Activated CD4-positive, alpha-beta T cell treated with anti-CD3 and anti-CD28 coated beads for 36 hours (primary cell): ENCODE measurements at regions not wholly inside any gene's neighbourhood (a gene's known extent, or its start where the extent isn't known, plus 50 kb on each side); places are given as distances from the start of the nearest gene placed in this dataset.
A peak's percentile ranks its signal among the peaks of the same experiment; 100 is the strongest.

ENCODE experiments used
- ATAC-seq: fragments of 200-7000 bp; cut with Tn5 transposase; one replicate; pipeline ENCODE4 v1.10.0; 2021; ENCODE audit warnings: mild to moderate bottlenecking, moderate library complexity
- CTCF ChIA-PET: fragments of 350-600 bp; sonication (Branson Sonifier 250); formaldehyde crosslinking; loops from one replicate; lab custom pipeline; 2021; ENCODE audit warnings: antibody characterized with exemption; lab: Charles Lee
- POLR2A ChIA-PET: fragments of 350-600 bp; sonication (Branson Sonifier 250); formaldehyde crosslinking; loops from one replicate; lab custom pipeline; 2021; ENCODE audit warnings: antibody characterized with exemption, inconsistent platforms; lab: Charles Lee
- DNase-seq: peaks from one replicate; pipeline ENCODE4 v3.0.0-alpha.2; 2020
- H3K27ac Mint-ChIP-seq: one replicate; pipeline ENCODE4 v1.8.0; 2021; ENCODE audit warnings: mixed read lengths
- H3K27me3 Mint-ChIP-seq: one replicate; pipeline ENCODE4 v1.8.0; 2021; ENCODE audit warnings: mixed read lengths
- H3K36me3 Mint-ChIP-seq: one replicate; pipeline ENCODE4 v1.8.0; 2021; ENCODE audit warnings: low read depth, mixed read lengths
- H3K4me1 Mint-ChIP-seq: one replicate; pipeline ENCODE4 v1.8.0; 2021; ENCODE audit warnings: mixed read lengths
- H3K4me3 Mint-ChIP-seq: one replicate; pipeline ENCODE4 v1.8.0; 2021; ENCODE audit warnings: mild to moderate bottlenecking, moderate library complexity, mixed read lengths
- H3K9me3 Mint-ChIP-seq: one replicate; pipeline ENCODE4 v1.8.0; 2021; ENCODE audit warnings: low read depth, mixed read lengths
- intact Hi-C, 2 experiments: fragments of 100-400 bp; cut with DNase I in 1 of 2; cut with micrococcal nuclease in 1 of 2; formaldehyde crosslinking; loops; one replicate each; pipeline versions ENCODE4 v1.14.2 to v1.15.1; 2022 to 2024; cut with DNase I, micrococcal nuclease

GRCh38 chr3:67821135-67821534 is 166.7 kb upstream of the SUCLG2 start:
- CTCF ChIA-PET = interaction anchor here (0.6 to 0.7 kb wide), 2 partner anchors 216 to 475 kb away, joined by 3 read pairs; no protein-coding TSS in a partner anchor
- DNase-seq = no peak

GRCh38 chr3:67819447-67819846 is 165.0 kb upstream of the SUCLG2 start:
- H3K36me3 Mint-ChIP-seq = no peaks in the 10 kb centered on the region
- intact Hi-C loops = loop anchor here (2.0 to 10.0 kb wide), 3 partner anchors 437 to 1058 kb away; no protein-coding TSS in a partner anchor
- no peak overlapping the region for H3K27ac Mint-ChIP-seq
- no peaks in the 10 kb centered on the region for H3K9me3 Mint-ChIP-seq
- ChIA-PET POLR2A (no interaction called here), CTCF (interaction anchor here (0.9 kb wide), 1 partner anchor 1058 kb away, joined by 3 read pairs; no protein-coding TSS in a partner anchor)
- no peak overlapping the region for H3K4me3 Mint-ChIP-seq
- no peaks in the 10 kb centered on the region for H3K4me1 Mint-ChIP-seq
- ATAC-seq (no peak), DNase-seq (peak; percentile 7)
- H3K27me3 Mint-ChIP-seq = no peaks in the 10 kb centered on the region

More at GRCh38 chr3:67821135-67821534, 166.7 kb upstream of the SUCLG2 start:
- Mint-ChIP-seq H3K36me3 (no peaks in the 10 kb centered on the region), H3K27ac (no peak overlapping the region), H3K27me3 (no peaks in the 10 kb centered on the region), H3K4me3 (no peak overlapping the region), H3K4me1 (no peaks in the 10 kb centered on the region), H3K9me3 (no peaks in the 10 kb centered on the region)
- POLR2A ChIA-PET = no interaction called here
- no peak for ATAC-seq
- intact Hi-C loops = no loop called here

GRCh38 chr3:67809370-67809935 is 155.0 kb upstream of the SUCLG2 start:
- peaks cover 1% of the 10 kb centered on the region for H3K27me3 Mint-ChIP-seq
- no peaks in the 10 kb centered on the region for H3K4me1 Mint-ChIP-seq
- H3K36me3 Mint-ChIP-seq = no peaks in the 10 kb centered on the region
- no peak overlapping the region for H3K27ac Mint-ChIP-seq
- intact Hi-C loops = no loop called here
- ATAC-seq (no peak), DNase-seq (no peak)
- H3K9me3 Mint-ChIP-seq = no peaks in the 10 kb centered on the region
- CTCF ChIA-PET = no interaction called here
- POLR2A ChIA-PET = no interaction called here
- H3K4me3 Mint-ChIP-seq = no peak overlapping the region

- ChIA-PET POLR2A (no interaction called here), CTCF (no interaction called here)
- Mint-ChIP-seq H3K27ac (no peak overlapping the region), H3K4me1 (no peaks in the 10 kb centered on the region), H3K27me3 (peaks cover 1% of the 10 kb centered on the region), H3K9me3 (peaks cover 3% of the 10 kb centered on the region), H3K4me3 (no peak overlapping the region), H3K36me3 (peaks cover under 1% of the 10 kb centered on the region)
- DNase-seq = no peak
- intact Hi-C loops = no loop called here
- ATAC-seq = no peak
Measured at GRCh38 chr3:67808906-67809305, 154.5 kb upstream of the SUCLG2 start.

- CTCF ChIA-PET = no interaction called here
- DNase-seq (no peak), ATAC-seq (no peak)
- POLR2A ChIA-PET = no interaction called here
- intact Hi-C loops = no loop called here
- Mint-ChIP-seq H3K27me3 (peaks cover 1% of the 10 kb centered on the region), H3K27ac (no peak overlapping the region), H3K36me3 (peaks cover 2% of the 10 kb centered on the region), H3K4me3 (no peak overlapping the region), H3K4me1 (no peaks in the 10 kb centered on the region), H3K9me3 (peaks cover 10% of the 10 kb centered on the region)
Measured at GRCh38 chr3:67804578-67804977, 150.2 kb upstream of the SUCLG2 start.

GRCh38 chr3:67804089-67804488 is 149.7 kb upstream of the SUCLG2 start:
- ChIA-PET POLR2A (no interaction called here), CTCF (no interaction called here)
- H3K4me1 Mint-ChIP-seq = no peaks in the 10 kb centered on the region
- peaks cover 2% of the 10 kb centered on the region for H3K36me3 Mint-ChIP-seq
- no peak overlapping the region for H3K27ac Mint-ChIP-seq
- DNase-seq = no peak
- no peak overlapping the region for H3K4me3 Mint-ChIP-seq
- peaks cover 10% of the 10 kb centered on the region for H3K9me3 Mint-ChIP-seq
- intact Hi-C loops = no loop called here
- ATAC-seq = no peak
- peaks cover 1% of the 10 kb centered on the region for H3K27me3 Mint-ChIP-seq

GRCh38 chr3:67798412-67798811 is 144.0 kb upstream of the SUCLG2 start:
- H3K27ac Mint-ChIP-seq = no peak overlapping the region
- H3K9me3 Mint-ChIP-seq = peaks cover 2% of the 10 kb centered on the region
- no peaks in the 10 kb centered on the region for H3K4me1 Mint-ChIP-seq
- H3K4me3 Mint-ChIP-seq = no peak overlapping the region
- no peaks in the 10 kb centered on the region for H3K27me3 Mint-ChIP-seq
- no peak for DNase-seq
- H3K36me3 Mint-ChIP-seq = no peaks in the 10 kb centered on the region
- CTCF ChIA-PET = no interaction called here
- POLR2A ChIA-PET = no interaction called here
- intact Hi-C loops = no loop called here
- no peak for ATAC-seq

- intact Hi-C loops = loop anchor here in 1 of 2 experiments (2.0 kb wide), 1 partner anchor 409 kb away; no protein-coding TSS in a partner anchor
- POLR2A ChIA-PET = no interaction called here
Measured at GRCh38 chr3:67791620-67792019, 137.2 kb upstream of the SUCLG2 start.

GRCh38 chr3:67790043-67790442 is 135.6 kb upstream of the SUCLG2 start:
- DNase-seq = peak; percentile 74
- ChIA-PET CTCF (interaction anchor here (0.7 to 2.7 kb wide), 20 partner anchors 9 to 1097 kb away, joined by 3 to 18 read pairs (median 4); no protein-coding TSS in a partner anchor), POLR2A (no interaction called here)
- Mint-ChIP-seq H3K9me3 (peaks cover 7% of the 10 kb centered on the region), H3K27ac (no peak overlapping the region), H3K36me3 (peaks cover 4% of the 10 kb centered on the region), H3K4me1 (peaks cover 13% of the 10 kb centered on the region), H3K27me3 (no peaks in the 10 kb centered on the region), H3K4me3 (no peak overlapping the region)
- intact Hi-C loops = loop anchor here (1.0 to 2.0 kb wide), 6 partner anchors 196 to 681 kb away; no protein-coding TSS in a partner anchor
- peak; percentile 89 for ATAC-seq

More at GRCh38 chr3:67791620-67792019, 137.2 kb upstream of the SUCLG2 start:
- no peak for DNase-seq
- Mint-ChIP-seq H3K27ac (no peak overlapping the region), H3K27me3 (no peaks in the 10 kb centered on the region), H3K4me3 (no peak overlapping the region), H3K36me3 (no peaks in the 10 kb centered on the region), H3K4me1 (peaks cover 13% of the 10 kb centered on the region), H3K9me3 (no peaks in the 10 kb centered on the region)
- CTCF ChIA-PET = interaction anchor here (0.7 to 1.7 kb wide), 3 partner anchors 408 to 737 kb away, joined by 3 to 7 read pairs (median 3); no protein-coding TSS in a partner anchor
- no peak for ATAC-seq

GRCh38 chr3:67788396-67788795 is 134.0 kb upstream of the SUCLG2 start:
- ChIA-PET POLR2A (interaction anchor here (0.6 kb wide), 1 partner anchor 43 kb away, joined by 10 read pairs; no protein-coding TSS in a partner anchor), CTCF (no interaction called here)
- Mint-ChIP-seq H3K4me1 (peaks cover 13% of the 10 kb centered on the region), H3K27me3 (no peaks in the 10 kb centered on the region), H3K4me3 (no peak overlapping the region), H3K36me3 (peaks cover 4% of the 10 kb centered on the region), H3K27ac (no peak overlapping the region), H3K9me3 (peaks cover 10% of the 10 kb centered on the region)
- ATAC-seq (no peak), DNase-seq (no peak)
- intact Hi-C loops = no loop called here

- H3K27ac Mint-ChIP-seq = no peak overlapping the region
- intact Hi-C loops = no loop called here
- CTCF ChIA-PET = interaction anchor here (1.0 kb wide), 1 partner anchor 17 kb away, joined by 3 read pairs; no protein-coding TSS in a partner anchor
- no peak for DNase-seq
- POLR2A ChIA-PET = no interaction called here
- H3K4me1 Mint-ChIP-seq = no peaks in the 10 kb centered on the region
- H3K9me3 Mint-ChIP-seq = peaks cover 14% of the 10 kb centered on the region
- ATAC-seq = no peak
- H3K27me3 Mint-ChIP-seq = no peaks in the 10 kb centered on the region
- H3K36me3 Mint-ChIP-seq = peaks cover 8% of the 10 kb centered on the region
- no peak overlapping the region for H3K4me3 Mint-ChIP-seq
Measured at GRCh38 chr3:67783281-67784250, 129.2 kb upstream of the SUCLG2 start.
